Neural progenitor cell (in vitro differentiated cells): ENCODE measurements at regions not wholly inside any gene's neighbourhood (a gene's known extent, or its start where the extent isn't known, plus 50 kb on each side); places are given as distances from the start of the nearest gene placed in this dataset.

Experiments
- EZH2 ChIP-seq: fragments of 200-600 bp; sonication (generic); IDR thresholded peaks from 2 replicates; pipeline ENCODE4 v1.6.1; 2017; ENCODE audit warnings: antibody characterized with exemption, mild to moderate bottlenecking, moderate library complexity
- EZH2phosphoT487 ChIP-seq: fragments of 200-600 bp; sonication (generic); IDR thresholded peaks from 2 replicates; pipeline ENCODE4 v1.6.1; 2017; ENCODE audit warnings: antibody characterized with exemption
- TF ChIP-seq, protein P1 (sequence below): fragments of 200-600 bp; sonication (generic); IDR thresholded peaks from 2 replicates; pipeline ENCODE4 v1.5.1; 2017; ENCODE audit warnings: antibody characterized with exemption, mild to moderate bottlenecking

DNA sequence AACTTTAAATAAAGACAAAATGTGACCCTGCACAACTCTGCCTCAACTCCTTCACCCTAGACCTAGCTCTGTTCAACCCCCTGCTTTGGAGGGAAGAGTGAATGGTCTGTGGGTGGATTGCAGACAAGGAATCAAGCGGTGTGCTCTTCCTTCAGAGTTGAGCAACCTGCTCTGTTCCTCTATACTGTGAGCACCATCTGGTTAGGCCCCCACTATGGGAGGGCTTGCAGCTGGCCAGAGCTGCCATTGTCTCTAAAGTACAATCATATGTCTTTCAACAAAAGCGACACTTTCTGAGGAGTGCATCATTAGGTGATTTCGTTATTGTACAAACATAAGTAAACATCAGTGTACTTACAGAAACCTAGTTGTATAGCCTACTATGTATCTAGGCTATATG, 406.1 kb upstream of the MARCKS start:
- TF ChIP-seq EZH2 = no peak
- TF ChIP-seq, protein P1, sequence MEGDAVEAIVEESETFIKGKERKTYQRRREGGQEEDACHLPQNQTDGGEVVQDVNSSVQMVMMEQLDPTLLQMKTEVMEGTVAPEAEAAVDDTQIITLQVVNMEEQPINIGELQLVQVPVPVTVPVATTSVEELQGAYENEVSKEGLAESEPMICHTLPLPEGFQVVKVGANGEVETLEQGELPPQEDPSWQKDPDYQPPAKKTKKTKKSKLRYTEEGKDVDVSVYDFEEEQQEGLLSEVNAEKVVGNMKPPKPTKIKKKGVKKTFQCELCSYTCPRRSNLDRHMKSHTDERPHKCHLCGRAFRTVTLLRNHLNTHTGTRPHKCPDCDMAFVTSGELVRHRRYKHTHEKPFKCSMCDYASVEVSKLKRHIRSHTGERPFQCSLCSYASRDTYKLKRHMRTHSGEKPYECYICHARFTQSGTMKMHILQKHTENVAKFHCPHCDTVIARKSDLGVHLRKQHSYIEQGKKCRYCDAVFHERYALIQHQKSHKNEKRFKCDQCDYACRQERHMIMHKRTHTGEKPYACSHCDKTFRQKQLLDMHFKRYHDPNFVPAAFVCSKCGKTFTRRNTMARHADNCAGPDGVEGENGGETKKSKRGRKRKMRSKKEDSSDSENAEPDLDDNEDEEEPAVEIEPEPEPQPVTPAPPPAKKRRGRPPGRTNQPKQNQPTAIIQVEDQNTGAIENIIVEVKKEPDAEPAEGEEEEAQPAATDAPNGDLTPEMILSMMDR = no peak
- TF ChIP-seq EZH2phosphoT487 = no peak
